ENCODE measurements at regions not wholly inside any gene's neighbourhood (a gene's known extent, or its start where the extent isn't known, plus 50 kb on each side); places are given as distances from the start of the nearest gene placed in this dataset.

- Histone ChIP-seq H3K27me3 (no peaks in the 10 kb centered on the region), H3K27ac (no peak overlapping the region), H3K79me2 (no peaks in the 10 kb centered on the region), H4K20me1 (ENCODE audit: insufficient read depth, poor library complexity, severe bottlenecking) (no peaks in the 10 kb centered on the region), H3K4me1 (ENCODE audit: insufficient read depth) (no peaks in the 10 kb centered on the region), H3K4me3 (no peak overlapping the region), H3K9me3 (ENCODE audit: low read depth) (no peaks in the 10 kb centered on the region), H2AFZ (no peak overlapping the region), H3K9me2 (replicated peaks; ENCODE audit: insufficient read depth) (no peaks in the 10 kb centered on the region), H3K4me2 (no peak overlapping the region), H3K36me3 (replicated peaks; ENCODE audit: insufficient read depth, low read depth) (no peaks in the 10 kb centered on the region)
- no peak for DNase-seq (ENCODE audit: low spot score)
- 74% methylated on average over 2 of the region's 2 CpGs for WGBS (ENCODE audit: low lambda C conversion rate, missing lambda C conversion rate)
- TF ChIP-seq CTCF (IDR thresholded peaks at IDR 0.05; ENCODE audit: poor library complexity) (no peak), EZH2phosphoT487 (IDR thresholded peaks at IDR 0.05; ENCODE audit: low read depth, severe bottlenecking, unreplicated experiment) (no peak), EZH2 (IDR thresholded peaks at IDR 0.05; ENCODE audit: borderline replicate concordance) (no peak)
These were observed 517.8 kb upstream of the CELF2 start for GRCh38 chr10:10499839-10500238.

DNA sequence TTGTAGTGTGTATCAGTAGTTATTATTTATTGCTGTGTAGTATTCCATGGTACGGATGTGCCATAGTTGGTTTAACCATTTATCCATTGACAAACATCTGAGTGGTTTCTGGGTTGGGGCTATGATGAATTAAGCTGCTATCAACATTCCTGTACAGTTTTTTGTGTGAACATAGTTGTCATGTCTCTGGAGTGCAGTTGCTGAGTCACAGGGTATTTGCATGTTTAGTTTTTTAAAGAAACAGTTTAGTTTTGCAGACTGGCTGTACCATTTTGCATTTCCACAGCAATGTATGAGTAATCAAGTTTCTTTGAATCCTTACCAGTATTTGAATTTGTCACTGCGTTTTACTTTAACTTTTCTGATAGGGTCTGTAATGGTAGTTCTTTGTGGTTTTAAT, 516.7 kb upstream of the CELF2 start:
- 88% methylated on average over 2 of the region's 2 CpGs for WGBS (ENCODE audit: low lambda C conversion rate, missing lambda C conversion rate)
- no peak for DNase-seq (ENCODE audit: low spot score)
- Histone ChIP-seq H4K20me1 (ENCODE audit: insufficient read depth, poor library complexity, severe bottlenecking) (no peaks in the 10 kb centered on the region), H3K9me3 (ENCODE audit: low read depth) (no peaks in the 10 kb centered on the region), H3K27ac (no peak overlapping the region), H3K27me3 (no peaks in the 10 kb centered on the region), H3K4me3 (no peak overlapping the region), H2AFZ (no peak overlapping the region), H3K4me2 (no peak overlapping the region), H3K4me1 (ENCODE audit: insufficient read depth) (no peaks in the 10 kb centered on the region), H3K9me2 (replicated peaks; ENCODE audit: insufficient read depth) (no peaks in the 10 kb centered on the region), H3K79me2 (no peaks in the 10 kb centered on the region), H3K36me3 (replicated peaks; ENCODE audit: insufficient read depth, low read depth) (no peaks in the 10 kb centered on the region)
- TF ChIP-seq CTCF (IDR thresholded peaks at IDR 0.05; ENCODE audit: poor library complexity) (no peak), EZH2phosphoT487 (IDR thresholded peaks at IDR 0.05; ENCODE audit: low read depth, severe bottlenecking, unreplicated experiment) (no peak), EZH2 (IDR thresholded peaks at IDR 0.05; ENCODE audit: borderline replicate concordance) (no peak)

DNA sequence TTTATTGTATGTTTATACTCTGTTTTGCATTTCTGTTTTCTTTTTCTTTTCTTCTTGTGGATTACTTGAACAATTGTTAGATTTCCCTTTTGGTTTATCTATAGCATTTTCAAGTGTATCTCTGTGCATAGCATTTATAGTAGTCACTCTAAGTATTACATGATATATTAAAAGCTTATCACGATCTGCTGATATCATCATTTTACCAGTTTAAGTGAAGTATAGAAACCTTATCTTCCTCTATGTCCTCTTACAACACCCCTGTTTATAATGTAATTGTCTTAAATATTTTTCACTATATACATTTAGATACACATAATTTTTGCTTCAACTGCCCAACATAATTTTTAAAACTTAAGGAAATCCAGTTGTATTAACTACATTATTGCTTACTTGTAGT, 513.9 kb upstream of the CELF2 start:
- H3K9me3 ChIP-seq (ENCODE audit: low read depth) = no peaks in the 10 kb centered on the region
- no peak for TF ChIP-seq EZH2phosphoT487 (IDR thresholded peaks at IDR 0.05; ENCODE audit: low read depth, severe bottlenecking, unreplicated experiment)
- no peak for TF ChIP-seq CTCF (IDR thresholded peaks at IDR 0.05; ENCODE audit: poor library complexity)
- no peak for TF ChIP-seq EZH2 (IDR thresholded peaks at IDR 0.05; ENCODE audit: borderline replicate concordance)
- H4K20me1 ChIP-seq (ENCODE audit: insufficient read depth, poor library complexity, severe bottlenecking) = no peaks in the 10 kb centered on the region
- no peak for DNase-seq (ENCODE audit: low spot score)
- H3K79me2 ChIP-seq = no peaks in the 10 kb centered on the region
- H3K27ac ChIP-seq = no peak overlapping the region
- H3K4me1 ChIP-seq (ENCODE audit: insufficient read depth) = no peaks in the 10 kb centered on the region
- H3K4me2 ChIP-seq = no peak overlapping the region
- H3K9me2 ChIP-seq (replicated peaks; ENCODE audit: insufficient read depth) = no peaks in the 10 kb centered on the region
- 82% methylated on average over 1 of the region's 1 CpG for WGBS (ENCODE audit: low lambda C conversion rate, missing lambda C conversion rate)
- H2AFZ ChIP-seq = no peak overlapping the region
- H3K36me3 ChIP-seq (replicated peaks; ENCODE audit: insufficient read depth, low read depth) = no peaks in the 10 kb centered on the region
- H3K27me3 ChIP-seq = no peaks in the 10 kb centered on the region
- H3K4me3 ChIP-seq = no peak overlapping the region

DNA sequence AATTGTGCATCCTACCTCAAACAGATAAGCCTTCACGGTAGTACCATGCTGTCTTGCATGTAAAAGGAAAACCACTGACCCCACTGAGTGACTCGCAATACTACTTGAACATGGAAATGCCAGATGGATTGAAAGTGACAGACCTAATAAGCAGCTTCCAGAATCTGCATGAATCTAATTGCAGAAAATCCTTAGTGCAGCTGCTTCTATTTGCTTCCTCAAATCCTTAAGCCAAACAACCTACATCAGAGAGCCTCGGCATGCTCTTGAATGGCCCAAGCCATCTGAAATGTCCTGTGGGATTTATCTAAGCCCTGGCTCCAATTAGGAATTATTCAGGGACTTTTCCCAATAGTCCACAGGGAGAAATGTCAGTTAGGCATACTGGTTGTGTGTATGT, 509.5 kb upstream of the CELF2 start:
- no peaks in the 10 kb centered on the region for H3K27me3 ChIP-seq
- H3K9me3 ChIP-seq (ENCODE audit: low read depth) = no peaks in the 10 kb centered on the region
- H3K4me3 ChIP-seq = no peak overlapping the region
- 63% methylated on average over 3 of the region's 3 CpGs for WGBS (ENCODE audit: low lambda C conversion rate, missing lambda C conversion rate)
- no peak for DNase-seq (ENCODE audit: low spot score)
- no peaks in the 10 kb centered on the region for H3K9me2 ChIP-seq (replicated peaks; ENCODE audit: insufficient read depth)
- no peaks in the 10 kb centered on the region for H3K4me1 ChIP-seq (ENCODE audit: insufficient read depth)
- no peak overlapping the region for H2AFZ ChIP-seq
- TF ChIP-seq CTCF (IDR thresholded peaks at IDR 0.05; ENCODE audit: poor library complexity) = no peak
- no peak for TF ChIP-seq EZH2phosphoT487 (IDR thresholded peaks at IDR 0.05; ENCODE audit: low read depth, severe bottlenecking, unreplicated experiment)
- no peak for TF ChIP-seq EZH2 (IDR thresholded peaks at IDR 0.05; ENCODE audit: borderline replicate concordance)
- H3K4me2 ChIP-seq = no peak overlapping the region
- H3K27ac ChIP-seq = no peak overlapping the region
- no peaks in the 10 kb centered on the region for H3K36me3 ChIP-seq (replicated peaks; ENCODE audit: insufficient read depth, low read depth)
- no peaks in the 10 kb centered on the region for H4K20me1 ChIP-seq (ENCODE audit: insufficient read depth, poor library complexity, severe bottlenecking)
- H3K79me2 ChIP-seq = no peaks in the 10 kb centered on the region
